BJ (cell line): ENCODE measurements at regions not wholly inside any gene's neighbourhood (a gene's known extent, or its start where the extent isn't known, plus 50 kb on each side); places are given as distances from the start of the nearest gene placed in this dataset.

Source experiments
- CTCF ChIA-PET: fragments of 350-600 bp; formaldehyde crosslinking; extraction: SDS; loops from one replicate; lab custom pipeline; 2021; ENCODE audit warnings: antibody characterized with exemption, inconsistent platforms; lab: Yijun Ruan, JAX
- POLR2A ChIA-PET: fragments of 300-600 bp; sonication (Branson Sonifier 250); formaldehyde crosslinking; extraction: SDS; loops from one replicate; lab custom pipeline; 2021; ENCODE audit warnings: antibody characterized with exemption; lab: Charles Lee
- DNase-seq: peaks from one replicate; pipeline ENCODE4 v3.0.0-alpha.2; 2011; ENCODE audit warnings: low read depth
- H3K27me3 ChIP-seq: 2 replicates; pipeline ENCODE4 v1.6.0; 2011; ENCODE audit warnings: low read length; ENCODE audit not compliant: control insufficient read depth, insufficient read depth
- H3K36me3 ChIP-seq: 2 replicates; pipeline ENCODE4 v1.5.1; 2011; ENCODE audit warnings: low read length; ENCODE audit not compliant: control insufficient read depth, insufficient read depth
- H3K4me3 ChIP-seq: 2 replicates; pipeline ENCODE4 v1.5.1; 2011; ENCODE audit warnings: low read depth, mild to moderate bottlenecking, control low read depth, low read length
- CTCF ChIP-seq: IDR thresholded peaks from 2 replicates; pipeline ENCODE4 v1.5.1; 2011; ENCODE audit warnings: low read depth, mild to moderate bottlenecking, control low read depth, inconsistent platforms, low read length, moderate library complexity; ENCODE audit not compliant: insufficient read depth

- Histone ChIP-seq H3K27me3 (no peaks in the 10 kb centered on the region), H3K4me3 (no peak overlapping the region), H3K36me3 (no peaks in the 10 kb centered on the region)
- TF ChIP-seq CTCF: no peak
- no peak for DNase-seq
- ChIA-PET POLR2A (no interaction called here), CTCF (no interaction called here)
These were observed 463.9 kb downstream of the OMA1 start for GRCh38 chr1:58082596-58082995.

- Histone ChIP-seq H3K36me3 (no peaks in the 10 kb centered on the region), H3K27me3 (no peaks in the 10 kb centered on the region), H3K4me3 (no peak overlapping the region)
- CTCF ChIA-PET: no interaction called here
- no peak for DNase-seq
- TF ChIP-seq CTCF: no peak
- POLR2A ChIA-PET: no interaction called here
These were observed 470.3 kb downstream of the OMA1 start for GRCh38 chr1:58076258-58076657.

GRCh38 chr1:58075188-58075578 is 471.3 kb downstream of the OMA1 start:
- POLR2A ChIA-PET: no interaction called here
- Histone ChIP-seq H3K4me3 (no peak overlapping the region), H3K27me3 (no peaks in the 10 kb centered on the region), H3K36me3 (no peaks in the 10 kb centered on the region)
- TF ChIP-seq CTCF: no peak
- CTCF ChIA-PET: no interaction called here
- DNase-seq: no peak

GRCh38 chr1:58072450-58072849 is 474.1 kb downstream of the OMA1 start:
- DNase-seq: no peak
- H3K4me3 ChIP-seq: no peak overlapping the region
- no peak for TF ChIP-seq CTCF
- H3K27me3 ChIP-seq: no peaks in the 10 kb centered on the region
- ChIA-PET CTCF (no interaction called here), POLR2A (no interaction called here)
- H3K36me3 ChIP-seq: no peaks in the 10 kb centered on the region

GRCh38 chr1:58067082-58067481 is 479.4 kb downstream of the OMA1 start:
- Histone ChIP-seq H3K4me3 (no peak overlapping the region), H3K36me3 (no peaks in the 10 kb centered on the region), H3K27me3 (no peaks in the 10 kb centered on the region)
- ChIA-PET POLR2A (no interaction called here), CTCF (no interaction called here)
- no peak for DNase-seq
- no peak for TF ChIP-seq CTCF
